ENCODE measurements at regions not wholly inside any gene's neighbourhood (a gene's known extent, or its start where the extent isn't known, plus 50 kb on each side); places are given as distances from the start of the nearest gene placed in this dataset.
A peak's percentile ranks its signal among the peaks of the same experiment; 100 is the strongest.

DNA sequence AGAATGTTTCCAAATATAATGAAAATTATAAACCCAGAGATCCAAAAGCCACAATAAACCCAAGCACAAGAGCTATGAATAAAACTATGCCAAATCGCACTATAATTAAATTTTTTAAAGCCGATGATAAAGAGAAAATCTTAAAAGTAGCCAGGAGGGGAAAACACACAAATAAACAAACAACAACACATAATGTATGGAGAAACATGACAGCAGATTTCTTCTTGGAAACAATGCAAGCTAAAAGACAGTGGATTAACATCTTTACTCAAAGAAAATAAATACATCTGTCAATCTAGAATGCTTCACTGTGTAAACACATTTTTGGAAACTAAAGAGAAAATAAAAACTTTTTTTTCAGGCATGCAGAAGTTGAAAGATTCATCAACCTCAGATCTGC is 53.0 kb upstream of the SMOX start:
- DNase-seq (ENCODE audit: low spot score), result no peak

DNA sequence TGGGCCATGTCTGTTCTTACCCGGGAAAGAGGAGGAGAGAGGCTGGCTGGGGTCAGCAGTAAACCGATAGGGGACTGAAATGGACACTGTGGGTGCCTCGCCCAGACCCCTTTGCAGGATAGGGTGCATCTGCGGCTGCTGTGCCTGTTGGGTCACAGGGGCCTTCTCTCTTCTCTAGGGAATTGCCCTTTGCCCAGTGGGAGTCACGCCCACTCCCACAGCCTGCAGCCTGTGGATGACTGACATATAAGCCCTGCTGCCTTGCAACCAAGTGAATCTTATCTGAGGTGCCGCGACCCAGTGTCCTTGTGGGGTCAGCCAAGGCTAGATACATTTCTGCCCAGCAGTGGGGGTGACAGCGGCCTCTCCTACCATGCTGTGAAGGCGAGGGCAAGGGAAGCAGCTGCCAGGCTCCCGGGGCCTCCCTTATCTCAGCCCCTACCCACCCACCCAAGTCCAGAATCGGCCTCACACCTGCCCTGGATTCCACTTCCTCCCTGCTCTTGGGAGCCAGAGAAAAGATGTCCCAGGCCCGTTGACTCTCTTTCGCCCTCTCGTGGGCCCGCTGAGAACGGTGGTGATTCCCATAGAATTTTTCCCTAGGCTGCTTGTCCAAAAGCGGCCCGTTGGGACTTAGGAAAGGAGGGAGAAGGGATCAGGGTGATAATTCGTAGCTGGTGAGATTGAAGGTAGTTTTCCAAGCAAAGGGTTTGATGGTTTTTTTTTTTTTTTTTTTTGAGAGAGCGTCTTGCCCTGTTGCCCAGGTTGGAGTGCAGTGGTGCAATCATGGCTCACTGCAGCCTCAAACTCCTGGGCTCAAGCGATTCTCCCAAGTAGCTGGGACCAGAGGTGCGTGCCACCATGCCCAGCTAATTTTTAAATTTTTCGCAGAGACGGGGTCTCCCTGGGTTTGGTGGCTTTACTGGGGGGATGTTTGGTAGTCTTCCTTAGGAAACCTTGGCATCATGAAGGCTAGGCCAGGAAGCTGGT is 56.8 kb upstream of the SMOX start:
- peak; percentile 77 for DNase-seq (ENCODE audit: low spot score)

DNA sequence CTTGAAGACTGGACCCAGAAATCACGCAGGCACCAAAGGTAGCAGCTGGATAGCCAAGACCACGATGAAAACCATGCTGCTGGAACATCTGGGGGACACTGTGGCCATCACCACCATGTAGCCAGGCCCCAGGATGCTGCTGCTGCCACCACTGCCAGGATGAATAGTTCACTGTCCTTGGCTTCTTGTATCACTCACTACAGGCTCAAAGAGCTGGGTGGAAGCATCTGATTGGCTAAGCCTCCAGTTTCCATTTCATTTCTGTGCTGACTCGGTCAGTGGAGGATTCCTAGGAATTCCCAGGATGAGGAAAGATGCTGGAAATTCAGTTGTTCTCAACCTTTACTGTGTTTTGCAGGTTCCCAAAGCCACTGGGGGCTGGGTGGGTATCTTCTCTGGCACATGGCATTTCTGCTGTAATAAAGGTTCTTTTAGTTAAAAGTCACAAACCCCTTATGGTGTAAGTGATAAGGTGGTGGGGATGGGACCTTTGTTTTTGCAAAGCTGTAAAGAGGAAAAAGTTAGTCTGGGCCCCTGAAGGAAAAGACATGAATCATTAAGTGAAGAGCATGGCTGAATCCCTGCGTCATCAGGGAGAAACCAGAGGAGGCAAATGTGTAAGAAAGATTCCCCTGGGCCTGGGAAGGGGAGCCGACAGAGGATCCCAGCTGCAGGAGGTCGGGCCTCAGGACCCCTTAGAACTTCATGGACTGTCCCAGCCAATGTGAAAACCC is 57.7 kb upstream of the SMOX start:
- peak; percentile 39 for DNase-seq (ENCODE audit: low spot score)

DNA sequence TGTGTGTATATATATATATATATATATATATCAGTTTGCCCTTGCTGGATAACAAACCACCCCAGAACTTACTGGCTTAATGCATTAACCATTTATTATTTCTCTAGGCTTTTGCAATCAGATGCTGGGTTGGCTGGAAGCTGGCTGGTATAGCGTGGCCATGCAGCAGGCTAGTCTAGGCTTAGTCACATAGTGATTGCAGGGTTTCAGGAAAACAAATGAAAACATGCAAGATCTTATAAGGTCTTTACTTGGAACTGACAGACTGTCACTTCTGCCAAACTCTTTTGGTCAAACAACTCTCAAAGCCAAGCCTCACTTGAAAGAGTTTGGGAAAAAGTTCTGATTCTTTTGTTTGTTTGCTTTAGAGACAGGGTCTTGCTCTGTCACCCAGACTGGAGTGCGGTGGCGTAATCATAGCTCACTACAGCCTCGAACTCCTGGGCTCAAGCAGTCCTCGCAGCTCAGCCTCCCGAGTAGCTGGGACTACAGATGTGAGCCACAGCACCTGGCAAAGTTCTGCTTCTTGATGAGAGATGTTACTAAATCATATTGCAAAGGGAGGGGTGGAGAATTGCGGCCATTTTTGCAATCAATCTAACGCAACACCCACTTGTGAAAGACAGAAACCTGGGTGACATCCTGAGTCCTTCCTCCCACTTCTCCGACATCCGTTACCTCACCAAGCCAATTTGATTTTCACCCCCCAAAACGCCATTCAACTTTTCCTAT is 58.7 kb upstream of the SMOX start:
- no peak for DNase-seq (ENCODE audit: low spot score)

DNA sequence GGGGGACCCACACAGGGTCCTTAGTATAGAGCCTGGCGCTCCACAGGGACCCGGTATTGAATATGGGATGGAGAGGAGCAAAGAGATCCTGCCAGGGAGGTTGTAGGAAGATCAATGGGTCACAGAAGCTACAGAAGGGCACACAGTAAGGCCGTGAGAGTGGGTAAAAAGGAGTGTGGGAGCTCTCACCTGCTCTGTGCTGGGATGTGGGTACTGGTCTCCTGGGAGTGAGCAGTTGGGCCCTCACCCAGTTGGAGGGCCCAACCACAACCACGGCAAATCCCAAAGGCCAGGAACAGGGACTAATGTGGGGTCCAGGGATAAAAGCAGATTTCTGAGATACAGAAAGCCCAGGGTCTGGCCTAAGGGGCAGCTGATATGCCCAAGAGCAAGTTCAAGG is 59.9 kb upstream of the SMOX start:
- DNase-seq (ENCODE audit: low spot score), result peak; percentile 19

DNA sequence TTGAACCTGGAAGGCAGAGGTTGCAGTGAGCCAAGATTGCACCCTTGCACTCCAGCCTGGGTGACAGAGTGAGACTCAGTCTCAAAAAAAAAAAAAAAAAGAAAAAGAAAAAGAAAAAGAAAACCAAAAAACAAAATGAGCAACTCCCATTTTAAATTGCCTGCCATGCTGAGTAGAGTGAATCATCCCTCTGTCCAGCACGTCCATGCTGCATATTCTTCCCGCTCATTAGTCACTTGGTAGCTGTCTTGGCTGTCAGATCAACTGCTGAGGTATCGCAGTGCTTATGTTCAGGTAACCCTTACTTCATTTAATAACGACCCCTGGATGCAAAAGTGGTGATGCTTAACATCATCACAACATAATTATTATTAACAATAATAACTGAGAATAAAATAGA is 60.7 kb upstream of the SMOX start:
- peak; percentile 16 for DNase-seq (ENCODE audit: low spot score)

DNA sequence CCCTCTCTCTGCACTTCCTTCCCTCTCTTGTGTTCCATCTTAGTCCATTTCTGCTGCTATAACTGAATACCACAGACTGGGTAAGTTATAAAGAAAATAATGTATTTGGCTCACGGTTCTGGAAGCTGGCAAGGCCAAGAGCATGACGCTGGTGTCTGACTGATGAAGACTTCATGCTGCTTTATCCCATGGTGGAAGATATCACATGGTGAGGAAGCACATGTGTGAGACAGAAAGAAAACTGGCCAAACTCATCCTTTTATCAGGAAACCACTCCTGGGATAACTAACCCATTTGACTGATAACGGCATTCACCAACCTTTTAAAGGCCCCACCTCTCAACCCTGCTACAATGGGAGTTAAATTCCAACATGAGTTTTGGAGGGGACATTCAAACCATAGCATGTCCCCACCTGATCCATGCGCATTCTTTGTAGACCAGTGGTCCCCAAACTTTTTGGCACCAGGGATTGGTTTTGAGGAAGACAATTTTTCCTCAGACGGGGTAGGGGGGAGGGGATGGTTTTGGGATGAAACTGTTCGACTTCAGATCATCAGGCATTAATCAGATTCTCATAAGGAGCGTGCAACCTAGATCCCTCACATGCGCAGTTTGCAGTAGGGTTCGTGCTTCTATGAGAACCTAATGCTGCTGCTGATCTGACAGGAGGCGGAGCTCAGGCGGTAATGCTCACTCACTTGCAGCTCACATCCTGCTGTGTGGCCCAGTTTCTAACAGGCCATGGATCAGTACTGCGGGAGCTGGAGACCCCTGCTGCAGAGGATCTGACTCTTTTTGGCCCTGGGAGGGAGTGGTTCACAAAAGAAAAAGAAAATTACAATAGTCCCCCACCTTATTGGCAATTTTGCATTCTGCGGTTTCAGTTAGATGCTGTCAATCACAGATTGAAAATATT is 61.6 kb upstream of the SMOX start:
- DNase-seq (ENCODE audit: low spot score), result peak; percentile 32

DNA sequence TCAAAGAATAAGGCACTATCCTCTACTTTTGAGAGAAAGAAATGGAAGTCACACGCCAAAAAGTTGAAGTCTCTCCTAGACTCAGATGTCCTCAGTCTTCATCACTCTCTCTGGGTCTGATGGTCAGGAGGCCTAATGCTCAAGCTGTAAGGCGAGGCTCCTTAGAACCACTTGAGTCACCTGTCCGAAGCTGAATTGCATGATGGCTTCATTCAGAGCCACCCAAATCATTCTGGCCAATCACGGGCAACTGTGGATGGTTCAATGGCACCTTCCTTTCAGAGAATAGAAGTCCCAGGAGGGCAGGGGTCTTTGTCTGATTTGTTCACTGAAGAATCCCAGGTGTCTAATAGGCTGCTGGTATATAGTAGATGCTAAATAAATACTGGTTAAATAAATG is 63.9 kb upstream of the SMOX start:
- DNase-seq (ENCODE audit: low spot score), result peak; percentile 37

DNA sequence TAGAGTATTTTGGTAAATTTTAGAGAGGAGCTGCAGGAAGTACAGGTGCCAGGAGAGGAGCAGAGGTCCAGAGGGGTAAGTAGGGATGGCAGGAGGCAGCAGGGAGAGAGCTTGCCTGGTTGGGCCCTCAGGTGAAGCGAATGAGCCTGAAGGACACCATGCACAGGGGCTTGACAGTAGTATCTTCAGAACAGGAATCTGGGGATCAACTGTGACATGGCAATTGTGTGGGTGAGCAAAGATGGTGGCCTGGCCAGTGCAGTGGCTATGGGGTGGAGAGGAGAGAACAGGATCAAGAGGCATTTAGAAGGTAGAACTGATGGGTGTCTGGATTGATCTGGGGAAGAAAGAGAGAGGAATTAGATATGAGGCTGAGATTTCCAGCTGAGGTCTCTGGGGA is 64.5 kb upstream of the SMOX start:
- peak; percentile 24 for DNase-seq (ENCODE audit: low spot score)

DNA sequence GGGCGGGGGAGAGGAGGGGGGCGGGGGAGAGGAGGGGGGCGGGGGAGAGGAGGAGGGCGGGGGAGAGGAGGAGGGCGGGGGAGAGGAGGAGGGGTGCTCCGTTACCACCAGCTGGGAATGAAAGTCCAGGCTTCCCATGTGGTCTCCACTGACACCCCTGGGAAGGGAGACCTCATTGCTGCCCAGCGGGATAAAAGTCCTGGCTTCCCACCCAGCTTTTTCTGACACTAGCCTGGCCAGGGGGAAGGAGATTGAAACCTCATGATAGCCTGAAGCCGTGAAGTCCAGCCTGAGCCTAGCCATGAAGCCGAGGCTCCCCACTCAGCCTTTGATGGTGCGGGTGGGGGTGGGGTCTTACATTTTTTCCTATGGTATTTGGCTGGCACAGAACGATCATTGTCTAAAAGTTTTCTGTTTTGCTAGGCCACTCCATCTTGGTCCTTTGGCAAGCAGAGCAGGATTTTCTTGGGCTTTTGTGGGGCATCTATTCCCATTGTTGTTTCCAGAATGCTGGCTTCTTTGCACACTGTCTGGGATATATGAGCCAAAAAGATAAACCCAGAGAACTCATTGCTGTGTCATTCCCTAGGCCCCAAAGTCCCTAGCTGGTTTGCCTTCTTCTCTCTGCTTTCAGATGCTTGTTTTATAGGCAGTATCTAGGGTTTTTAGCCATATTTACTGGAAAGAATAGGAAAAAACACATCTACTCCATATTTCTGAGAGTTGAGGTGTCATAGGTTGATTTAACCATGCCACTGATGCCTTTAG is 65.3 kb upstream of the SMOX start:
- peak; percentile 58 for DNase-seq (ENCODE audit: low spot score)

DNA sequence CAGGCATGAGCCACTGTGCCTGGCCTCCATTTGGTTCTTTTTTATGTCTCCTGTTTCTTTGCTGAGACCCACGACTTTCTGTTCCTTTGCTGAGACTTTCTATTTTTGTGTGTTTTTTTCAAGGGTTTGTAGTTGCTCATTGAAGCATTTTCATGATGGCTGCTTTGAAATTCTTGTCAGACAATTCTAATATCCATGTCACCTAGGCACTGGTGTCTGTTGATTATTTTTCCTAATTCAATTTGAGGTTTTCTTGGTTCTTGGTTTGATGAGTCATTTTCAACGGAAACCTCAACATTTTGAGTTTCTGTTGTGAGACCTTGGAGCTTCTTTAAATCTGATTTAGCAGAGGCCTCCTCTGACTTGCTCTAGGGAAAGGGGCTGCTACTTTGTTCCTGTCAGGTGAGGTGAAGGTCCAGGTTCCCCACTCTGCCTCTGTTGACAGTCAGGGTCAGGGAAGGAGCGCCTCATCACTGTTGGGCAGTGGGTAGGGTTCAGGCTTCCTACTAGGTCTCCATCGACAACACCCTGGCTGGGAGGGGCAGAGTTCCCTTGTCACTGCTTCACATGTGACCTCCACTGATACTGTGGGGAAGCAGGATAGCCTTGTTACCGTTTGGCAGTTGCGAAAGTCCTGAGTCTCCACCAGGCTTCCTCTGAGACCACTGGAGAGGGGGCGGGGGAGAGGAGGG is 66.1 kb upstream of the SMOX start:
- DNase-seq (ENCODE audit: low spot score), result peak; percentile 9

DNA sequence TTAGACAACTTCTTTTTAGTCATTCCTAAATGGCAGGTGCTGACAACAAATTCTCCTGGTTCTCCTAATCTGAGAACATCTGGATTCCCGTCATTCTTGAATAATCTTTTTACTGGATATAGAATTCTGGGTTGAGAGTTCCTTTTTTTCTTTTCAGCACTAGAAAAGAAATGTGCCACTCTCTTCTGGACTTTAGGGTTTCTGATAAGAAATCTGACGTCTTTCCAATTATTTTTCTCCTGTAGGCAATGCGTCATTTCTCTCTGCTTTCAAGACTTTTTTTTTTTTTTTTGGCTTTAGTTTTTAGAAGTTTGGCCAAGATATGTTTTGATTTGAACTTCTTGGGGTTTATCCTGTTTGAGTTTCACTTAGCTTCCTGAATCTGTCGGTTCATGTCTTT is 66.1 kb upstream of the RNF24 start:
- no peak for DNase-seq (ENCODE audit: low spot score)

DNA sequence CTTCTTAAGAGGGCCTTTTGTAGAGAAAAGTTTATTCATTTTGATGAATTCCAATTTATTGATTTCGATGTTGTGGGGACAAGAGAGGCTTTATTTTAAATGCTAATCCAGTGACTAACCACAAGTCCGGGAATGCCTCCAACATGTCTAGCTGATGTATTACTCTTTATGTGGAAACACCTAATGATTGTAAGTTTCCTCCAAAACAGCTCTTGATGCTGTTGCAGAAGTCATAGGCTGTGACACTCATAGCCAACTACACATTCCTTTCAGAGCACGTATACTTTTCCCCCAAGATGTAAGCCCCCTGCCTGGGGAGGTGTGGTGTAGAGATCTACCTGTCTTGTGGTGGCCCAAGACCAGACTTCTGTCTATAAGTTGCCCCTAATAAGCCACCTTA is 61.3 kb upstream of the RNF24 start:
- DNase-seq (ENCODE audit: low spot score), result no peak

DNA sequence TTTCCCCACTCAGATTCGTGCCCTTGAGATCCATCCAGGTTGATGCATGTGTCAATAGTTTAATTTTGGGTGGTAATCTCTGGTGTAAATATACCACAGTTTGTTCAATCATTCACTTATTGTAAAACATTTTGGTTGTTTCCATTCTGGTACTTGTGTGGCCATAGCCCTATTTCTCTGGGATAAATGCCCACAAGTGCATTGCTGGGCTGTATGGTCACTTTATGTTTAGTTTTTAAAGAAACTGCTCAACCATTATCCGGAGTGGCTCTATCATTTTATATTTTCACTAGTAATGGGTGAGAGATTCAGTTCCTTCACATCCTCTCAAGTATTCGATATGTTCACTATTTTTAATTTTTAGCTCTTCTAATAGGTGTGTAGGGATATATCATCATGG is 60.7 kb upstream of the RNF24 start:
- no peak for DNase-seq (ENCODE audit: low spot score)

DNA sequence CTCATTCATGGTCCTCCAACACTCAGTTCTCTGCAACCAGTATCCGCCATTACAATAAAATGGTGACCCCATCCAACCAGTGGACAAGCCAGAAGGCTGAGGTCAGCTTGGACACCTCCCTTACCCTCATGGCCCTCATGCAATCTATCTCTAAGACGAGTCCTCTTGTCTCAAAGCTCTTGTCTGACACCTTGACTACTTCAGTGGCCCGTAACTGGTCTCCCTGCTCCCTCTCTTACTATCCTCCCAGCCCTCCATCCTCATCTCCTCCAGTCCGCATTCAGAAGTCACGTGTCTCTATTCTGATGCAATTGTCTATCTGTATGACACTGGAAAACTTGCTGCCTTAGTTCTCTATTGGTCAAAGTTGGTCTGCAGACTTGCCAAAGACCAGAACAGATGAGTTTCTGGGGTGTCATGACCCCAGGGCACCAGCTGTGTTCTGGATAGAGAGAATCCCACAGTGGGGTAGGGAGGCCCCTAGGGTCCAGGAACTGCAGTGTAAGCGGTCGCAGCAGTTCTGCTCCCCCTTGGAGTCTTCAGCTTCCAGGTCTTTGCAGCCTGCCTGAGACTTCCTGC is 59.6 kb upstream of the RNF24 start:
- no peak for DNase-seq (ENCODE audit: low spot score)

DNA sequence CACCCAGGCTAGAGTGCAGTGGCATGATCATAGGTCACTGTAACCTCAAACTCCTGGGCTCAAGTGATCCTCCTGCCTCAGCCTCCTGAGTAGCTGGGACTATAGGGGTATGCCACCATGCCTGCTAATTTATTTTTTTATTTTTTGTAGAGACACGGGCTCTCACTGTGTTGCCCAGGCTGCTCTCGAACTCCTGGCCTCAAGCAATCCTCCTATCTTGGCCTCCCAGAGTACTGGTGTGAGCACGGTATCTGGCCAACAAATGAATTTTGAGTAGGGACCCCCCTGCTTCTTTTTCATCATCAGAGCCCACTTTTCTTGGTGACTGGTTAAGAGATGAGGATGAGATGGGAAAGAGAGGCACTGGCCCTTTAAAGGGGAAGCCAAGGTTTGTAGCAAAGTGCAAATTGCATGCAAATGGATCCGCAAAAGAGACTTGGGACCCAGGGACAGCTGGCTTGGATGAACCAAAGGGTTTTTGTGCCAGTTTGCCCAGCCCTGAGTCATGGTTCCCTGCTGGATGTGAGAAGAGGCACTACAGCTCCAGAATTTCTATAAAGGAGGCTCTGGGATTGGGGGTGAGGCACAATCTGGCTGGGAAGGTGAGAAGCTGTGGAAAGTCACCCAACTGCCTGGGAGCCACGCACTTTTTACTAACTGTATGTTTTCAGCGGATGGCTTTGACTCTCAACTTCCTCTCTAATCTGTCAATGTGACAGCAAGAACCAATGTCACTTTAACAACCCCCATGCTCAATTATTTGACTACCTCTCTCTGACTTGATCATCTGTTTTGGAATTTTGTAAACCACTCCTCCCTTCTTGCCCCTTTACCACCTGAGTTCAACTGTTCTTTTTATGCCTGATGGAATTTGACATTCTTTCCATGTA is 58.7 kb upstream of the RNF24 start:
- DNase-seq (ENCODE audit: low spot score), result no peak

DNA sequence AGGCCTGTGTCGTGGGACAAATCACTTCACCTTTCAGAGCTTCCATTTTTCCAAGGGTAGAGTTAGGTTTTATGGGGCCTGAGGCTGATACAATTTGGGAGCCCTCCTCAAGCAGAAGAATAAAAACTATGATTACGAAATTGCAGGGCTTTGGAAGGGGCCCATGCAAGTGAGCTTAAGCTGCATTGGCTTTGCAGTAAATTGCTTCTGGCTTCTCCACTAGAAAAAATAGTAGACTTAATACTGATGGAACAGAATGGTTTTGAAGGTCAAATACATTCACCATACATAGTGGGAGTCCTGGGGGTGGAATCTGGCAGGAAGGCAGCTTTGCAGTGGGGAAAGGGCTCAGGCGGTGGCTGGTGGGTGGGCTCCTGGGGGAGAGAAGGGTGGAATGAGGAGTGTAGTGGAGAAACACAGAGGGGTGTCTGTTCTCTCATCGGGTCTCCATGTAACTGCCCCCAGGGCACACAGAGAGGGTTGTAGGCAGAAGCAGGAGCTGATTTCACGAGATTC is 55.9 kb upstream of the RNF24 start:
- DNase-seq (ENCODE audit: low spot score), result peak; percentile 41

All from ecto neural progenitor cell (in vitro differentiated cells).